ENCODE measurements at regions not wholly inside any gene's neighbourhood (a gene's known extent, or its start where the extent isn't known, plus 50 kb on each side); places are given as distances from the start of the nearest gene placed in this dataset.
"Not testable (repeated sequence)": the region's sequence is repeated elsewhere in the genome, so short reads cannot be mapped to it uniquely, and the experiment has no call there.

- DNase-seq = no peak
These were observed 314.3 kb downstream of the HHIPL2 start for GRCh38 chr1:222233444-222234158.

- DNase-seq = no peak
These were observed 315.1 kb downstream of the HHIPL2 start for GRCh38 chr1:222232842-222233241.

- DNase-seq = peak; percentile 52
These were observed 318.1 kb downstream of the HHIPL2 start for GRCh38 chr1:222229672-222230312.

- no peak for DNase-seq
These were observed 322.6 kb downstream of the HHIPL2 start for GRCh38 chr1:222225316-222225691.

GRCh38 chr1:222224636-222225315 lies 323.1 kb downstream of the HHIPL2 start:
- DNase-seq = no peak

GRCh38 chr1:222224156-222224555 lies 323.7 kb downstream of the HHIPL2 start:
- no peak for DNase-seq

GRCh38 chr1:222223010-222223409 lies 324.9 kb downstream of the HHIPL2 start:
- no peak for DNase-seq

- no peak for DNase-seq
These were observed 331.6 kb downstream of the HHIPL2 start for GRCh38 chr1:222216255-222216754.

- no peak for DNase-seq
These were observed 337.1 kb downstream of the HHIPL2 start for GRCh38 chr1:222210776-222211175.

GRCh38 chr1:222204475-222204874 lies 343.4 kb downstream of the HHIPL2 start:
- no peak for DNase-seq

- DNase-seq = no peak
These were observed 345.1 kb downstream of the HHIPL2 start for GRCh38 chr1:222202831-222203230.

GRCh38 chr1:222196736-222197135 lies 351.2 kb downstream of the HHIPL2 start:
- DNase-seq = no peak

- DNase-seq = no peak
These were observed 351.6 kb downstream of the HHIPL2 start for GRCh38 chr1:222196288-222196687.

GRCh38 chr1:222195857-222196256 lies 352.0 kb downstream of the HHIPL2 start:
- no peak for DNase-seq

- no peak for DNase-seq
These were observed 358.7 kb downstream of the HHIPL2 start for GRCh38 chr1:222189218-222189617.

- no peak for DNase-seq
These were observed 360.2 kb downstream of the HHIPL2 start for GRCh38 chr1:222187566-222188332.

- DNase-seq = no peak
These were observed 365.3 kb downstream of the HHIPL2 start for GRCh38 chr1:222182641-222183040.

- no peak for DNase-seq
These were observed 366.7 kb downstream of the HHIPL2 start for GRCh38 chr1:222181191-222181590.

- DNase-seq = not testable (repeated sequence)
These were observed 370.4 kb downstream of the HHIPL2 start for GRCh38 chr1:222177496-222177895.

GRCh38 chr1:222171005-222171404 lies 376.9 kb downstream of the HHIPL2 start:
- peak; percentile 37 for DNase-seq

- no peak for DNase-seq
These were observed 379.3 kb downstream of the HHIPL2 start for GRCh38 chr1:222168621-222169020.

GRCh38 chr1:222167896-222168295 lies 380.0 kb downstream of the HHIPL2 start:
- DNase-seq = no peak

- DNase-seq = no peak
These were observed 380.8 kb downstream of the HHIPL2 start for GRCh38 chr1:222167111-222167510.
